PFSK-1 (cell line): ENCODE measurements at regions not wholly inside any gene's neighbourhood (a gene's known extent, or its start where the extent isn't known, plus 50 kb on each side); places are given as distances from the start of the nearest gene placed in this dataset.

Source experiments
- POLR2AphosphoS5 ChIP-seq: IDR thresholded peaks from 2 replicates; pipeline ENCODE4 v1.6.1; 2012; ENCODE audit warnings: low read depth, mild to moderate bottlenecking, control low read depth, low read length, moderate library complexity
- TAF1 ChIP-seq: IDR thresholded peaks from 2 replicates; pipeline ENCODE4 v1.6.1; 2012; ENCODE audit warnings: low read length, control low read depth, borderline replicate concordance; ENCODE audit not compliant: insufficient read depth
- TF ChIP-seq, protein P1 (sequence below), 2 experiments: IDR thresholded peaks; 2 replicates each; pipeline versions ENCODE4 v1.6.1 to v1.8.0; 2011 to 2012; ENCODE audit warnings: low read depth in 2 of 2, low read length in 2 of 2, control low read depth in 1 of 2, inconsistent platforms in 1 of 2, mild to moderate bottlenecking in 1 of 2, moderate library complexity in 1 of 2; ENCODE audit not compliant: insufficient read depth in 1 of 2

DNA sequence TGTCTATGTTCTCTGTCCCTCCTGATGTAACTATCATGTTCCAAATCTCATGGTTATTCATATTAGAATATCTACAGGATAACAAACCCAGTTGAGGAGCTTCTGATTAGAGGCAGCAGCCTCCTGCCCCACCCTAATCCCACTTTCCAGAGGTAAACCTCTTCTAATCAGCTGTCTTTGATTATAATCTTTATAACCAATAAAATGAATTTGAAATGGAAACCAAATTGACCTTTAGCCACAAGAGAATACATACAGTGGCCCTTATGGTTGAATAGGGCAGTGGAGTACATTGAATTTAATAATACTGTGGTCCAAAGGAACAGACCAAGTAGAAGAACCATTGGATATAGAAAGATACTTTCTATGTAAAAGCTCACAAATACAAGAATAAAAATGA, 281.3 kb upstream of the UMPS start:
- TF ChIP-seq, protein P1, sequence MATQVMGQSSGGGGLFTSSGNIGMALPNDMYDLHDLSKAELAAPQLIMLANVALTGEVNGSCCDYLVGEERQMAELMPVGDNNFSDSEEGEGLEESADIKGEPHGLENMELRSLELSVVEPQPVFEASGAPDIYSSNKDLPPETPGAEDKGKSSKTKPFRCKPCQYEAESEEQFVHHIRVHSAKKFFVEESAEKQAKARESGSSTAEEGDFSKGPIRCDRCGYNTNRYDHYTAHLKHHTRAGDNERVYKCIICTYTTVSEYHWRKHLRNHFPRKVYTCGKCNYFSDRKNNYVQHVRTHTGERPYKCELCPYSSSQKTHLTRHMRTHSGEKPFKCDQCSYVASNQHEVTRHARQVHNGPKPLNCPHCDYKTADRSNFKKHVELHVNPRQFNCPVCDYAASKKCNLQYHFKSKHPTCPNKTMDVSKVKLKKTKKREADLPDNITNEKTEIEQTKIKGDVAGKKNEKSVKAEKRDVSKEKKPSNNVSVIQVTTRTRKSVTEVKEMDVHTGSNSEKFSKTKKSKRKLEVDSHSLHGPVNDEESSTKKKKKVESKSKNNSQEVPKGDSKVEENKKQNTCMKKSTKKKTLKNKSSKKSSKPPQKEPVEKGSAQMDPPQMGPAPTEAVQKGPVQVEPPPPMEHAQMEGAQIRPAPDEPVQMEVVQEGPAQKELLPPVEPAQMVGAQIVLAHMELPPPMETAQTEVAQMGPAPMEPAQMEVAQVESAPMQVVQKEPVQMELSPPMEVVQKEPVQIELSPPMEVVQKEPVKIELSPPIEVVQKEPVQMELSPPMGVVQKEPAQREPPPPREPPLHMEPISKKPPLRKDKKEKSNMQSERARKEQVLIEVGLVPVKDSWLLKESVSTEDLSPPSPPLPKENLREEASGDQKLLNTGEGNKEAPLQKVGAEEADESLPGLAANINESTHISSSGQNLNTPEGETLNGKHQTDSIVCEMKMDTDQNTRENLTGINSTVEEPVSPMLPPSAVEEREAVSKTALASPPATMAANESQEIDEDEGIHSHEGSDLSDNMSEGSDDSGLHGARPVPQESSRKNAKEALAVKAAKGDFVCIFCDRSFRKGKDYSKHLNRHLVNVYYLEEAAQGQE (IDR thresholded peaks at IDR 0.05; ENCODE audit: insufficient read depth in 1 of 2, low read depth in 2 of 2, low read length in 2 of 2) = no peak
- TF ChIP-seq POLR2AphosphoS5 = no peak
- TF ChIP-seq TAF1 = no peak
